C4-2B (cell line): ENCODE measurements at regions not wholly inside any gene's neighbourhood (a gene's known extent, or its start where the extent isn't known, plus 50 kb on each side); places are given as distances from the start of the nearest gene placed in this dataset.

Experiments
- CTCF ChIP-seq: fragments of 450-650 bp; conservative IDR thresholded peaks from 2 replicates; pipeline ENCODE4 v1.5.1; 2017; ENCODE audit warnings: mild to moderate bottlenecking
- ZFX ChIP-seq: fragments of 450-650 bp; IDR thresholded peaks from 2 replicates; pipeline ENCODE4 v1.6.1; 2017

GRCh38 chr1:3996846-3997705, 97.0 kb upstream of the C1orf174 start:
- TF ChIP-seq CTCF (no peak), ZFX (no peak)
